ENCODE measurements at regions not wholly inside any gene's neighbourhood (a gene's known extent, or its start where the extent isn't known, plus 50 kb on each side); places are given as distances from the start of the nearest gene placed in this dataset.

DNA sequence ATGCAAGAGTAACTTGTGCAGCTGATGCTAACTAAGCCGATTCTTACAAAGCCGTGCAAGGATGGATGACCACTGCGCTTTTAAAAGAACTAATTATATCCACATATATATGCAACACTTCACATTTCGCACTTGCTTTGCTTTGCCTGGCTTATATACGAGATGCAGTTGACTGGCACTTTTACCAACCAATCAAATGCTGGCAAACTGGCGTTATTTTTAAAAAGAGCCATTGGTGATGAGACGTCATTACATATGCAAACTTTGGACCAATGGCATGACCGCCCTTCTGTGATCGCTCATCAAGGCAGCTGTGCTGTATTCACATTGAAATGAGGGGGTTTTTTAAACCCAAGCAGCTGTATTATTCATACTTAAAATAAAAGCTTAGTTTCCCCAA is 1147.7 kb upstream of the WWC1 start:
- Histone ChIP-seq H3K4me2 (ENCODE audit: low read length) (no peak overlapping the region), H3K27me3 (ENCODE audit: control insufficient read depth, insufficient read depth, low read length) (no peaks in the 10 kb centered on the region), H3K4me3 (ENCODE audit: low read length) (no peak overlapping the region), H3K9me3 (replicated peaks; ENCODE audit: low read length) (no peaks in the 10 kb centered on the region), H3K9ac (ENCODE audit: low read depth, low read length) (no peak overlapping the region), H3K4me1 (ENCODE audit: control insufficient read depth, insufficient read depth, low read length) (no peaks in the 10 kb centered on the region), H3K36me3 (ENCODE audit: insufficient read depth, low read length) (no peaks in the 10 kb centered on the region)

DNA sequence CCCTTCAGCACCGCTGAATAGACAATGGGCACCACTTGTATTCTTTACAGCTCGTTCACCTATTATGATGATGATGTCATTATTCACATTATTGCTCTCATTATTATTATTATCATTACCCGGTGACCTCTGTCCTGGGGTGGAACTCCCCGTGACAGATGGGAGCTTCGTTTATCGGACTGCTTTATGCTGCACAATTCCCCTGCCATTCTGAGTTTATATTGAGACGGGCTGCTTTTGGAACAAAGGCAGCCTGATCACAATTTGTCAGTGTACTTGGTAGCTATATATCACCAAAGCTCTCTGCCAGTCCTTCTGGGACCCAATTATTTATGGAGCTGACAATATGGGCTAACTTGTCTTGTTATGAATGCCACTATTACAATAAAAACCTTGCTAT is 1145.6 kb upstream of the WWC1 start:
- Histone ChIP-seq H3K27me3 (ENCODE audit: control insufficient read depth, insufficient read depth, low read length) (no peaks in the 10 kb centered on the region), H3K4me3 (ENCODE audit: low read length) (no peak overlapping the region), H3K4me2 (ENCODE audit: low read length) (no peak overlapping the region), H3K36me3 (ENCODE audit: insufficient read depth, low read length) (no peaks in the 10 kb centered on the region), H3K4me1 (ENCODE audit: control insufficient read depth, insufficient read depth, low read length) (no peaks in the 10 kb centered on the region), H3K9me3 (replicated peaks; ENCODE audit: low read length) (no peaks in the 10 kb centered on the region), H3K9ac (ENCODE audit: low read depth, low read length) (no peak overlapping the region)

DNA sequence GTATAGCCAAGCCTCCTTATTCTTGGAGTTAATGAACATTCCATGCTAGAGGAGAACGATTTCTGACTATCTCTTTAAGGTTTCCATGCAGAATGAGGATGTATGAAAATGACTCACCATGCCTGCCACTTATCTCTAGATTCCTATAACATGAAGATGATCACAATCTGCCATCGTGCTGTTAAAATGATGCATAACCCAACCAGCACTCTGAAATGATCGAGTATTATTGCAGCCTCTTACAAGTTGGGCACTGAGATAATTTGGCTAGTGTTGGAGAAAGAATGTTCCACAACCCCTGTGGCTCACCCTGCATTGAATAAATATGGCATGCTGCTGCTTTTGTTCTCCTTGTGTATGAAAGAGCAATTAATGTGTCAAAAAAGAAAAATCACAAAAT is 1143.6 kb upstream of the WWC1 start:
- Histone ChIP-seq H3K4me1 (ENCODE audit: control insufficient read depth, insufficient read depth, low read length) (no peaks in the 10 kb centered on the region), H3K9ac (ENCODE audit: low read depth, low read length) (no peak overlapping the region), H3K4me3 (ENCODE audit: low read length) (no peak overlapping the region), H3K4me2 (ENCODE audit: low read length) (no peak overlapping the region), H3K9me3 (replicated peaks; ENCODE audit: low read length) (no peaks in the 10 kb centered on the region), H3K27me3 (ENCODE audit: control insufficient read depth, insufficient read depth, low read length) (no peaks in the 10 kb centered on the region), H3K36me3 (ENCODE audit: insufficient read depth, low read length) (no peaks in the 10 kb centered on the region)

DNA sequence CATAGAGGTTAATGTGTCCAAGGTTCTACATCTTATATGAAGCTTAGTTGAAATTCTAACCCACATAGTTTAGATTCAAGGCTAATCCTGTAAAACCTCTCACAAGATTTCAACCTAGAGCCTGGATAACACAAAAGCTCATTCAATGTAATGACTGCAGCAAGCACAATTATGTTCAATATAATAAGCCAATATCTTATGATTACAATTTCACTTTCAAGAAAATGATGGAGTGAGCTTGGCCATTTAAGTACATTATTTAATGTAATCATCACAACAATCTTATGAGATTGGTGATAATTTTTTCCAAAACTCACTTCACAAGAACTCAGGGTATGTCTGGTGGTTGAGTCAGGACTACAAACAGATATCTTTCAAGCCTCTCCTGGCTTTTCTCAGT is 1140.8 kb upstream of the WWC1 start:
- no peak overlapping the region for H3K4me3 ChIP-seq (ENCODE audit: low read length)
- H3K27me3 ChIP-seq (ENCODE audit: control insufficient read depth, insufficient read depth, low read length) = no peaks in the 10 kb centered on the region
- H3K9ac ChIP-seq (ENCODE audit: low read depth, low read length) = no peak overlapping the region
- no peaks in the 10 kb centered on the region for H3K9me3 ChIP-seq (replicated peaks; ENCODE audit: low read length)
- no peak overlapping the region for H3K4me2 ChIP-seq (ENCODE audit: low read length)
- no peaks in the 10 kb centered on the region for H3K36me3 ChIP-seq (ENCODE audit: insufficient read depth, low read length)
- H3K4me1 ChIP-seq (ENCODE audit: control insufficient read depth, insufficient read depth, low read length) = no peaks in the 10 kb centered on the region

DNA sequence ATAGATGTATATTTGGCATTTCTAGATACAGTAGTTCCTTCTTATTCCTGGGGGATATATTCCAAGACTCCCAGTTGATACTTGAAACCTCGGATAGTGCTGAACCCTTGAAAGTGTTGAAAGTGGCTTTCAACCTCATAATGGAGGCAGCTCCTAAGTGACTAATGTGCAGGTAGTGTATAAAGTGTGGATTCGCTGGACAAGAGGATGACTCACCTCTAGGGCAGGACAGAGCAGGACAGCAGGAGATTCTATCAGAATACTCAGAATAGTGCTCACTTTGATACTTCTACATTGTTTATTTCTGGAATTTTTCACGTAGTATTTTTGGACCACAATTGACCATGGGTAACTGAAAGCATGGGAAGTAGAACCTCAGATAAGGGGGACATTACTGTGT is 1138.9 kb upstream of the WWC1 start:
- Histone ChIP-seq H3K9me3 (replicated peaks; ENCODE audit: low read length) (no peaks in the 10 kb centered on the region), H3K36me3 (ENCODE audit: insufficient read depth, low read length) (no peaks in the 10 kb centered on the region), H3K4me2 (ENCODE audit: low read length) (no peak overlapping the region), H3K4me1 (ENCODE audit: control insufficient read depth, insufficient read depth, low read length) (no peaks in the 10 kb centered on the region), H3K27me3 (ENCODE audit: control insufficient read depth, insufficient read depth, low read length) (no peaks in the 10 kb centered on the region), H3K4me3 (ENCODE audit: low read length) (no peak overlapping the region), H3K9ac (ENCODE audit: low read depth, low read length) (no peak overlapping the region)

DNA sequence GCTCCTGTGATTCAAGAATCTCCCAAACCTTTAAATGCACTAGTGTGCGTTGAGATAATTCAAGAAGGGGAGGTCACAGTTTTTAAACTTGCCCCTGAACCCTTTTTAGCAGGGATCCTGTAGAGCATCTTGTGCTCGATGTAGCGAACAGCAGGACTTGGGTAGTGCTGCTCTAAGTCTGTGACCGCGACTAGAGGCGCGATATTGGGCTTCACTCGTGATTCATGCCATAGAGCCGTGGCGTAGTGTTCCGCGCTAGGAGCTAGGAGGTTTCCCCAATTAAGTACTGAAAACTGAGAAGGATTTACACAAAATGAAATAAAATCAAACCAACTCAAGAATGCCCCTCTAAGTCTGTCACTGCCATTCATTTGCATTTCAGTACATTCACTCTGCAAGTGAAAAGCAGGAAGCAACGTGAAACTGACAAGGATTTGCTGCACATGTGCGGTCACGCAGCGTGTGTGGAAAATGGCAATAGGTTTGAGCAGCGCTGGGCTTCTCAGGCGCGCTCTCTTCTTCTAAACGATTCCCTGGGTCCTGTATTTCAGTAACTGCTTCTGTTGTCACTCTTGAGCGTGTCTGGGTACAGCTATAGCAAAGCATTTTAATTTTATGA is 1135.9 kb upstream of the WWC1 start:
- no peak overlapping the region for H3K4me3 ChIP-seq (ENCODE audit: low read length)
- H3K27me3 ChIP-seq (ENCODE audit: control insufficient read depth, insufficient read depth, low read length) = no peaks in the 10 kb centered on the region
- H3K4me1 ChIP-seq (ENCODE audit: control insufficient read depth, insufficient read depth, low read length) = no peaks in the 10 kb centered on the region
- no peak overlapping the region for H3K4me2 ChIP-seq (ENCODE audit: low read length)
- H3K9ac ChIP-seq (ENCODE audit: low read depth, low read length) = no peak overlapping the region
- H3K9me3 ChIP-seq (replicated peaks; ENCODE audit: low read length) = no peaks in the 10 kb centered on the region
- H3K36me3 ChIP-seq (ENCODE audit: insufficient read depth, low read length) = no peaks in the 10 kb centered on the region

DNA sequence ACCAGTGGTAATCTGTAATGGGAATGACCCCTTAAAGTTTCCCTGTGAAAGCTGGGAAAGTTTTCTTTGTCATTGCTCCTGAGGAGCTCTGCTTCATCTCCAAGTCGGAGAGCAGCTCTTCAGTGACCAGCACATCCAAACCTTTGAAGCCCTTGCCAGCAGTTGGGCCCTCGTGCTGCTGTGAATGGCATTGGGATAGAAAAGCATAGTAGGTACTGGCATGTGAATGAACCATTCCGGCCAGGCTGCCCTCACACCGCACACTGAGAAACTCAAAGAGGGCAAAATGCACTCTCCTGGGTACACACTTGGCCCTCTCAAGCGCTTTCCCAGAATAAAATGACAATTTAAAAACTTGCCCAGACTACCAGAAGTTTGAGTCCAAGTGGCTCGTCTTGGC is 1135.0 kb upstream of the WWC1 start:
- Histone ChIP-seq H3K4me1 (ENCODE audit: control insufficient read depth, insufficient read depth, low read length) (no peaks in the 10 kb centered on the region), H3K4me2 (ENCODE audit: low read length) (no peak overlapping the region), H3K27me3 (ENCODE audit: control insufficient read depth, insufficient read depth, low read length) (no peaks in the 10 kb centered on the region), H3K4me3 (ENCODE audit: low read length) (no peak overlapping the region), H3K36me3 (ENCODE audit: insufficient read depth, low read length) (no peaks in the 10 kb centered on the region), H3K9ac (ENCODE audit: low read depth, low read length) (no peak overlapping the region), H3K9me3 (replicated peaks; ENCODE audit: low read length) (no peaks in the 10 kb centered on the region)

DNA sequence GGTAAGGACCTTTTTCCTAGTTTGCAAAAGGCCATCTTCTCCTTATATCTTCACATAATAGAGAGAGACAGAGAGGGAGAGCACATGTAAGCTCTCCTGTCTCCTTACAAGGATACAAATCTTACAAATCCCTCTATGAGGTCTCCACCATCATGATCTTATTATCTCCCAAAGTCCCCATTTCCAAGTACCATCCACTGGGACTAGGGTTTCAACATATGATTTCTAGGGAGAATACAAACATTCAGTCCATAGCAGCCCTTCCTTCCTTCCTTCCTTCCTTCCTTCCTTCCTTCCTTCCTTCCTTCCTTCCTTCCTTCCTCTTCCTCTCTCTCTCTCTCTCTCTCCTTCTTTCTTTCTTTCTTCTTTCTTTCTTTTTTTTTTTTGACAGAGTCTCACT is 1132.9 kb upstream of the WWC1 start:
- no peaks in the 10 kb centered on the region for H3K27me3 ChIP-seq (ENCODE audit: control insufficient read depth, insufficient read depth, low read length)
- H3K9ac ChIP-seq (ENCODE audit: low read depth, low read length) = no peak overlapping the region
- H3K4me1 ChIP-seq (ENCODE audit: control insufficient read depth, insufficient read depth, low read length) = no peaks in the 10 kb centered on the region
- H3K4me3 ChIP-seq (ENCODE audit: low read length) = no peak overlapping the region
- no peak overlapping the region for H3K4me2 ChIP-seq (ENCODE audit: low read length)
- no peaks in the 10 kb centered on the region for H3K36me3 ChIP-seq (ENCODE audit: insufficient read depth, low read length)
- no peaks in the 10 kb centered on the region for H3K9me3 ChIP-seq (replicated peaks; ENCODE audit: low read length)

DNA sequence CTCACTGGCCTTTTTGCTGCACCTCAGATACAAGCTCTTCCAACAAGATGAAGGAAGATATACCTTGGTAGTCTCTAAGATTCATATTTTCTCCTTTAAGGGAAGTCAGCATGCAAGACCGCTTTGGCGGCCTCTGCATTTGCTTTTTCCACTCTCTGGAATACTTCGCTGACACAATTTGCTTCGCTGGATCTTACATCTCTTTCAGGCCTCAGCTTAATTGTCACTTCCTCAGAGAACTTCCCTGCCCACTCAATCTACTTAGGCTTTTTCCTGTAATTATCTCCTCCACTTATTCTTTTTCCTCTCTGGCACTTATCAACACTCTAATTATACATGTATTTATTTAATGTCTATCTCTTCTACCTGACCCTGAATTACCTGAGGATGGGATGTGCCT is 1131.1 kb upstream of the WWC1 start:
- H3K27me3 ChIP-seq (ENCODE audit: control insufficient read depth, insufficient read depth, low read length) = no peaks in the 10 kb centered on the region
- H3K9ac ChIP-seq (ENCODE audit: low read depth, low read length) = no peak overlapping the region
- no peaks in the 10 kb centered on the region for H3K9me3 ChIP-seq (replicated peaks; ENCODE audit: low read length)
- H3K4me3 ChIP-seq (ENCODE audit: low read length) = no peak overlapping the region
- H3K4me1 ChIP-seq (ENCODE audit: control insufficient read depth, insufficient read depth, low read length) = no peaks in the 10 kb centered on the region
- no peak overlapping the region for H3K4me2 ChIP-seq (ENCODE audit: low read length)
- no peaks in the 10 kb centered on the region for H3K36me3 ChIP-seq (ENCODE audit: insufficient read depth, low read length)

DNA sequence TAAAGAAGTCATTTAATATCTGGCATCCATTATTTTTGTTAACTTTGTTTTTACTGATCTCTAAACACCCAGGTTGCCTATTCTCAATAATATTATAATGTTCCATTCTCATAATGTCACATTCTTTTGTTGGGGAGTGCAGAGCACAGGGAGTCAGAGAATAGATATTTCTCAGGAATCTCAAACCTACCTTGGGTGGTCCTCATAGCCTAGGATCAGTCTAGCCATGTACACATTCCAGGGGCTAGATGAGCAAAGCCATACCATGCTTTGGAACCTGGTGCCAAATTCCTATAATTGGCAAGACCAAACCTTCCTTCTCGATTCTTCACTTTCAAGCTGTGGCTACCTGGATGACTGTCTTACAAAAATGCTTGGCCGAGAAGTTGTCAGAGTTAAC is 1124.7 kb upstream of the WWC1 start:
- H3K36me3 ChIP-seq (ENCODE audit: insufficient read depth, low read length) = no peaks in the 10 kb centered on the region
- no peaks in the 10 kb centered on the region for H3K9me3 ChIP-seq (replicated peaks; ENCODE audit: low read length)
- no peak overlapping the region for H3K9ac ChIP-seq (ENCODE audit: low read depth, low read length)
- no peak overlapping the region for H3K4me3 ChIP-seq (ENCODE audit: low read length)
- H3K27me3 ChIP-seq (ENCODE audit: control insufficient read depth, insufficient read depth, low read length) = no peaks in the 10 kb centered on the region
- no peaks in the 10 kb centered on the region for H3K4me1 ChIP-seq (ENCODE audit: control insufficient read depth, insufficient read depth, low read length)
- no peak overlapping the region for H3K4me2 ChIP-seq (ENCODE audit: low read length)

DNA sequence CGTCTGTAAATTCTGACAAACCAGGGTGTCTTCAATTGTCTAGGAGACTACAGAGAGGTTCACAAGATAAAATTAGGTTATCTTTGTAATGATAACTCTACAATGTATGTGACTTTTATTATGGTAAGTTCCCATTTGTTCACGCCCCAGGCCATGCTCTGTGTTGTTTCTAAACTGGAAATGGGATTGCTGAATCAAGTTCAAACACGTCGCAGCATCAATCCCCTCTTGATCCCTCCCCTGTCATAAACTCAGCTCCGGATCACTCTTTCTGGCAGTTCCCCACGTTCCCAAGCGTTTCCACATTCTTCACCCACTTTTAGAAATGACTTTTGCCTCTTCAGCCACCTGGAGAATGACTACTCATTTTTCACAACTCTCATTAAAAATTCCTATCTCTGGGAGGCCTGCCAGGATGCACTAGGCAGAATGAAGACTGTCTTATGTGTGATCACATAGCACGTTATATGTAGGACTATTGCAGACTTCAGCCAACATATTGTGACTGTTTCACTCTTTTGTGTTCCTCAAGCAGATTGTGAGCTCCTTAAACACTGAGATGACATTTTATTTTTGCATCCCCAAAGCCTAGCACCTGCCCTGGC is 1124.2 kb upstream of the WWC1 start:
- H3K4me2 ChIP-seq (ENCODE audit: low read length) = no peak overlapping the region
- no peaks in the 10 kb centered on the region for H3K36me3 ChIP-seq (ENCODE audit: insufficient read depth, low read length)
- H3K4me3 ChIP-seq (ENCODE audit: low read length) = no peak overlapping the region
- H3K27me3 ChIP-seq (ENCODE audit: control insufficient read depth, insufficient read depth, low read length) = no peaks in the 10 kb centered on the region
- no peaks in the 10 kb centered on the region for H3K9me3 ChIP-seq (replicated peaks; ENCODE audit: low read length)
- no peaks in the 10 kb centered on the region for H3K4me1 ChIP-seq (ENCODE audit: control insufficient read depth, insufficient read depth, low read length)
- H3K9ac ChIP-seq (ENCODE audit: low read depth, low read length) = no peak overlapping the region

DNA sequence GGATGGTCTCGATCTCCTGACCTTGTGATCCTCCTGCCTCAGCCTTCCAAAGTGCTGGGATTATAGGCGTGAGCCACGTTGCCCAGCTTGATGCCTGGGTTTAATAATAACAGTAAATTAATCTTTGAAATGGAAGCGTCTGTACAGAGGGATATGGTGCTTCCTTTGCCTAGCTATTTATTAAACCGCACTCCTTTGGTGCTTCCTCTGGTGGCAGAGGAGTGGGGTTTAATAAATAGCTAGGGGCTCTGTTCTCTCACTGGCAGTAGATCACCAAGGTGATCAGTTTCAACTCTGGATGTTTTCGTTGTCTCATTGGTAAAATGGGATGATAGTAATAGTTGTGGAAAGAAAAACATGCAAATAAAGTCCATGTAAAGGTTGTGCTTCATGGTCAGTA is 1122.5 kb upstream of the WWC1 start:
- no peak overlapping the region for H3K4me3 ChIP-seq (ENCODE audit: low read length)
- H3K9me3 ChIP-seq (replicated peaks; ENCODE audit: low read length) = no peaks in the 10 kb centered on the region
- no peaks in the 10 kb centered on the region for H3K27me3 ChIP-seq (ENCODE audit: control insufficient read depth, insufficient read depth, low read length)
- no peak overlapping the region for H3K4me2 ChIP-seq (ENCODE audit: low read length)
- H3K9ac ChIP-seq (ENCODE audit: low read depth, low read length) = no peak overlapping the region
- H3K4me1 ChIP-seq (ENCODE audit: control insufficient read depth, insufficient read depth, low read length) = no peaks in the 10 kb centered on the region
- H3K36me3 ChIP-seq (ENCODE audit: insufficient read depth, low read length) = no peaks in the 10 kb centered on the region
